Astrocyte (in vitro differentiated cells and primary cell): ENCODE measurements at regions not wholly inside any gene's neighbourhood (a gene's known extent, or its start where the extent isn't known, plus 50 kb on each side); places are given as distances from the start of the nearest gene placed in this dataset.

ENCODE experiments used
- DNase-seq: peaks from one replicate; pipeline ENCODE4 v3.0.0-alpha.2; 2010; ENCODE audit warnings: low read depth
- FAIRE-seq: peaks from 2 replicates; lab custom pipeline; 2011; peaks lifted over from hg19 to GRCh38; lab: Jason Lieb, UNC
- H2AFZ ChIP-seq: 2 replicates; pipeline ENCODE4 v1.6.0; 2012; ENCODE audit warnings: low read depth, low read length, inconsistent platforms
- H3K27ac ChIP-seq: 2 replicates; pipeline ENCODE4 v1.5.1; 2011; ENCODE audit warnings: low read depth, low read length, inconsistent platforms
- H3K27me3 ChIP-seq: 2 replicates; pipeline ENCODE4 v1.6.0; 2011; ENCODE audit warnings: low read length, inconsistent platforms; ENCODE audit not compliant: insufficient read depth
- H3K36me3 ChIP-seq: 2 replicates; pipeline ENCODE4 v1.5.1; 2011; ENCODE audit warnings: low read length, inconsistent platforms; ENCODE audit not compliant: insufficient read depth
- H3K4me1 ChIP-seq: 2 replicates; pipeline ENCODE4 v1.5.1; 2011; ENCODE audit warnings: low read length, inconsistent platforms; ENCODE audit not compliant: insufficient read depth
- H3K4me2 ChIP-seq: 2 replicates; pipeline ENCODE4 v1.6.0; 2012; ENCODE audit warnings: low read length, inconsistent platforms
- H3K4me3 ChIP-seq: 2 replicates; pipeline ENCODE4 v1.5.1; 2011; ENCODE audit warnings: low read depth, mild to moderate bottlenecking, low read length, inconsistent platforms; ENCODE audit not compliant: insufficient read depth
- H3K79me2 ChIP-seq: 2 replicates; pipeline ENCODE4 v1.6.0; 2012; ENCODE audit warnings: mild to moderate bottlenecking, low read length, inconsistent platforms; ENCODE audit not compliant: insufficient read depth
- H3K9ac ChIP-seq: 2 replicates; pipeline ENCODE4 v1.6.0; 2012; ENCODE audit warnings: mild to moderate bottlenecking, low read length, inconsistent platforms
- H3K9me3 ChIP-seq: 2 replicates; pipeline ENCODE4 v1.5.1; 2012; ENCODE audit warnings: low read depth, mild to moderate bottlenecking, low read length, inconsistent platforms; ENCODE audit not compliant: insufficient read depth
- H4K20me1 ChIP-seq: 2 replicates; pipeline ENCODE4 v1.6.0; 2012; ENCODE audit warnings: low read length, inconsistent platforms; ENCODE audit not compliant: insufficient read depth
- H3K27ac Mint-ChIP-seq: one replicate; pipeline ENCODE4 v1.8.0; 2021; ENCODE audit warnings: mild to moderate bottlenecking, mixed read lengths; ENCODE audit not compliant: unreplicated experiment
- H3K27me3 Mint-ChIP-seq: one replicate; pipeline ENCODE4 v1.8.0; 2021; ENCODE audit warnings: low read depth, mixed read lengths; ENCODE audit not compliant: unreplicated experiment
- H3K36me3 Mint-ChIP-seq: one replicate; pipeline ENCODE4 v1.8.0; 2021; ENCODE audit warnings: low read depth, mixed read lengths; ENCODE audit not compliant: unreplicated experiment
- H3K4me1 Mint-ChIP-seq: one replicate; pipeline ENCODE4 v1.8.0; 2021; ENCODE audit warnings: low read depth, mixed read lengths; ENCODE audit not compliant: unreplicated experiment
- H3K4me3 Mint-ChIP-seq: one replicate; pipeline ENCODE4 v1.8.0; 2021; ENCODE audit warnings: mild to moderate bottlenecking, moderate library complexity, mixed read lengths; ENCODE audit not compliant: unreplicated experiment
- H3K9me3 Mint-ChIP-seq: one replicate; pipeline ENCODE4 v1.8.0; 2021; ENCODE audit warnings: mild to moderate bottlenecking, mixed read lengths; ENCODE audit not compliant: unreplicated experiment
- EZH2 ChIP-seq: IDR thresholded peaks from 2 replicates; pipeline ENCODE4 v1.6.1; 2012; ENCODE audit warnings: mild to moderate bottlenecking, low read length, inconsistent platforms; ENCODE audit not compliant: insufficient read depth
- TF ChIP-seq, protein P1 (sequence below): IDR thresholded peaks from 2 replicates; pipeline ENCODE4 v1.5.1; 2011; ENCODE audit warnings: low read depth, mild to moderate bottlenecking, inconsistent platforms, low read length, moderate library complexity; ENCODE audit not compliant: insufficient read depth

DNA sequence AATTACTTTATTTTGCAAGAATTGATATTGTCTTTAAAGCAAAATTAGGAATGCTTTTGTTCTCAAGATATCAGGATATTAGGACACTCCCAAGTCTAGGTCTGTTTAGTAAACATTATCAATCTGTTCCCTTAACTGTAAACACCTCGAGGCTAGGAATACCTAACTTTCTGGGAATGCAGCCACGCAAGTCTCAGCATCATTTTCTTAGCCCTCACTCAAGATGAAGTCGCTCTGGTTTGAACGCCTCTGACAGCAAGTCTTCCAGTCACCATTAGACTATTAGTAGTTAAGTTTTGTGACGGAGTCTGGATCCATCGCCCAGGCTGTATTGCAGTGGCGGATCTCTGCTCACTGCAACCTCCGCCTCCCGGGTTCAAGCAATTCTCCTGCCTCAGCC is 128.0 kb upstream of the MYO3A start:
- H3K4me1 ChIP-seq = peaks cover 4% of the 10 kb centered on the region
- TF ChIP-seq, protein P1, sequence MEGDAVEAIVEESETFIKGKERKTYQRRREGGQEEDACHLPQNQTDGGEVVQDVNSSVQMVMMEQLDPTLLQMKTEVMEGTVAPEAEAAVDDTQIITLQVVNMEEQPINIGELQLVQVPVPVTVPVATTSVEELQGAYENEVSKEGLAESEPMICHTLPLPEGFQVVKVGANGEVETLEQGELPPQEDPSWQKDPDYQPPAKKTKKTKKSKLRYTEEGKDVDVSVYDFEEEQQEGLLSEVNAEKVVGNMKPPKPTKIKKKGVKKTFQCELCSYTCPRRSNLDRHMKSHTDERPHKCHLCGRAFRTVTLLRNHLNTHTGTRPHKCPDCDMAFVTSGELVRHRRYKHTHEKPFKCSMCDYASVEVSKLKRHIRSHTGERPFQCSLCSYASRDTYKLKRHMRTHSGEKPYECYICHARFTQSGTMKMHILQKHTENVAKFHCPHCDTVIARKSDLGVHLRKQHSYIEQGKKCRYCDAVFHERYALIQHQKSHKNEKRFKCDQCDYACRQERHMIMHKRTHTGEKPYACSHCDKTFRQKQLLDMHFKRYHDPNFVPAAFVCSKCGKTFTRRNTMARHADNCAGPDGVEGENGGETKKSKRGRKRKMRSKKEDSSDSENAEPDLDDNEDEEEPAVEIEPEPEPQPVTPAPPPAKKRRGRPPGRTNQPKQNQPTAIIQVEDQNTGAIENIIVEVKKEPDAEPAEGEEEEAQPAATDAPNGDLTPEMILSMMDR = no peak
- TF ChIP-seq EZH2 = no peak
- no peak overlapping the region for H2AFZ ChIP-seq
- Mint-ChIP-seq H3K27me3 (no peaks in the 10 kb centered on the region), H3K9me3 (no peaks in the 10 kb centered on the region), H3K27ac (no peak overlapping the region), H3K36me3 (no peaks in the 10 kb centered on the region), H3K4me3 (no peak overlapping the region), H3K4me1 (peaks cover 2% of the 10 kb centered on the region)
- H3K4me2 ChIP-seq = no peak overlapping the region
- no peaks in the 10 kb centered on the region for H3K9me3 ChIP-seq
- no peak overlapping the region for H3K9ac ChIP-seq
- H3K79me2 ChIP-seq = no peaks in the 10 kb centered on the region
- no peak overlapping the region for H3K4me3 ChIP-seq
- H3K36me3 ChIP-seq = no peaks in the 10 kb centered on the region
- FAIRE-seq = no peak
- no peak overlapping the region for H3K27ac ChIP-seq
- no peak for DNase-seq
- no peaks in the 10 kb centered on the region for H4K20me1 ChIP-seq
- no peaks in the 10 kb centered on the region for H3K27me3 ChIP-seq

DNA sequence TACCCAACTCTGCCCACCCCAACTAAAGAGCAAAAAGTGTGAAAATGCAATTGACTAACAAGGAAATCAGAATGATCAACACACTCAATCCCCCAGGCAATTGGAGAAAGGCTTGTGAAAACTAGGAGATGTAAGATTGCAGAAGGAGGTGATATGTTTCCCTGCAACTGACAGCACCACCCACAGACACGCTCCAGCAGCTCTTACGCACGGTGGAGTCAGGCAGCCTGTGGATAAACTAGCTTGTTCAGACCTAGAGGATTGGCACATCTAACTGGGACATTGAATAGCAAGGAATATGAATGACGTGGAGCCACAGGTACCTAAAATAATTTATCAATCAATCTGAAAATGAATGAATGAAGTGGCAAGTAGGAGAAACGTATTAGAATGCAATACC is 125.7 kb upstream of the MYO3A start:
- no peaks in the 10 kb centered on the region for H4K20me1 ChIP-seq
- TF ChIP-seq EZH2 = no peak
- TF ChIP-seq, protein P1 = no peak
- H3K9me3 Mint-ChIP-seq = no peaks in the 10 kb centered on the region
- no peak for FAIRE-seq
- H3K4me1 Mint-ChIP-seq = peaks cover 15% of the 10 kb centered on the region
- H2AFZ ChIP-seq = no peak overlapping the region
- no peaks in the 10 kb centered on the region for H3K9me3 ChIP-seq
- H3K27me3 Mint-ChIP-seq = no peaks in the 10 kb centered on the region
- H3K4me3 ChIP-seq = no peak overlapping the region
- H3K36me3 ChIP-seq = no peaks in the 10 kb centered on the region
- no peak overlapping the region for H3K4me2 ChIP-seq
- no peak overlapping the region for H3K27ac Mint-ChIP-seq
- no peaks in the 10 kb centered on the region for H3K79me2 ChIP-seq
- no peak overlapping the region for H3K4me3 Mint-ChIP-seq
- no peak for DNase-seq
- H3K27me3 ChIP-seq = no peaks in the 10 kb centered on the region
- H3K9ac ChIP-seq = no peak overlapping the region
- no peak overlapping the region for H3K27ac ChIP-seq
- no peaks in the 10 kb centered on the region for H3K36me3 Mint-ChIP-seq
- H3K4me1 ChIP-seq = peaks cover 4% of the 10 kb centered on the region

DNA sequence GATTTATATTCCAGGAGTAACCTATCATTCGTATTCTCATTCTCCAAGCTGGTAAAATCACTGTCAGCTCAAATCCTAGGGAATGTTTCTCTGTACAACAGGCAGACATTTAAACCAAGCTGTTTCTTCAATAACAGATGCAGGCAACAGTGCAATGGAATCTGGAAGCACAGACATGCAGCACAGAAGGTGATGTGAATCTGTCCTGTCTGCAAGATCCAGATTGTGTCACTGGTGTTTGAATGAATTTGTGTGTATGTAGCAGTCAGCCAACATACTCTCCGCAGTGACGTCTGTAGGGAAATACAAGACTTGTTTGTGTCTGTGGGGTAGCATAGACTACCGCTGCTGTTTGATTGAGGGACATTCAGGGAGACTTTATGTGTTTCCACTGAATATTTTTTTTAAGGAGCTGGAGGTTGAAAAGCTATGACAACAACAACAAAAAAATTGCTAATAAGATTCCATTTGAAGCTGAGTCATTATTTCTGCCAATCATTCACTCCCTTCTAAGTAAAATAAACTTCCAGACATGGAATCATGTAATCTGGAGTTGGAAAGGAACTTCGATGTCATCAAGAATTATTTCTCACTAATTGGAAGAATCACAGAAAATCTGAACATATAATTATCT is 122.9 kb upstream of the MYO3A start:
- peaks cover 16% of the 10 kb centered on the region for H3K4me1 ChIP-seq
- H4K20me1 ChIP-seq = no peaks in the 10 kb centered on the region
- no peaks in the 10 kb centered on the region for H3K79me2 ChIP-seq
- H3K4me3 Mint-ChIP-seq = no peak overlapping the region
- H3K27ac ChIP-seq = no peak overlapping the region
- no peaks in the 10 kb centered on the region for H3K36me3 Mint-ChIP-seq
- no peak overlapping the region for H3K27ac Mint-ChIP-seq
- H3K9me3 Mint-ChIP-seq = no peaks in the 10 kb centered on the region
- H3K4me2 ChIP-seq = peak overlapping the region; percentile 59
- peaks cover 30% of the 10 kb centered on the region for H3K4me1 Mint-ChIP-seq
- H3K36me3 ChIP-seq = no peaks in the 10 kb centered on the region
- no peak overlapping the region for H3K4me3 ChIP-seq
- DNase-seq (peak; percentile 48), FAIRE-seq (no peak)
- TF ChIP-seq EZH2 = no peak
- TF ChIP-seq, protein P1 = no peak
- H3K9ac ChIP-seq = no peak overlapping the region
- no peak overlapping the region for H2AFZ ChIP-seq
- H3K27me3 ChIP-seq = no peaks in the 10 kb centered on the region
- H3K9me3 ChIP-seq = no peaks in the 10 kb centered on the region
- H3K27me3 Mint-ChIP-seq = no peaks in the 10 kb centered on the region
